ENCODE measurements at regions not wholly inside any gene's neighbourhood (a gene's known extent, or its start where the extent isn't known, plus 50 kb on each side); places are given as distances from the start of the nearest gene placed in this dataset.

DNA sequence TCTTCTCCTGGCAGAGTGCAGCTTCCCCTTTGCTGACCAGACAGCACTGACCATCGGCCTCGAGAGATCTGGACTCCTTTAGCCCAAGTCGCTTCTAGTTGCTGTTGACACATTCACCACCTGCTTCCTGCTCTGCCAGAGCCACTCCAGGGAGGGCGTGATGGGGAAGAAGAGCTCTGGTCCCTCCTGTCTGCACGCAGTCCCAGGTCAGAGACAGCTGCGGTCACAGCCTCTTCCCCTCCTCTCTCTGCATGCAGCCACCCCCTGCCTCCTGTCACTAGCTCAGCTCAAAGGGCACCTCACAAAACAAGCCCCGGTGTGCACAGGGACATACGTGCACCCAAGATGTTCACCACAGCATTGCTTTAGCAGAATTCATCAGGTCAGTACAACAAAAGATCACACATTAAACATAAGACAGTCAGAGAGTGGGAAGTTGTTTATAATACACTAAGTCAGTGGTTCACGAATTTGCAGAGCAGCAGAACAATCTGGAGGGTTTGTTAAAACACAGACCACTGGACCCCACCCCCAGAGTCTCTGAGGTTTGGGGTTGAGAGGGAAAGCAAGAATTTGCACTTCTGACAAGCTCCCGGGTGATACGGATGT is 132.9 kb downstream of the SYF2 start:
- no peak for DNase-seq (ENCODE audit: low read depth)
- TF ChIP-seq, protein P1, sequence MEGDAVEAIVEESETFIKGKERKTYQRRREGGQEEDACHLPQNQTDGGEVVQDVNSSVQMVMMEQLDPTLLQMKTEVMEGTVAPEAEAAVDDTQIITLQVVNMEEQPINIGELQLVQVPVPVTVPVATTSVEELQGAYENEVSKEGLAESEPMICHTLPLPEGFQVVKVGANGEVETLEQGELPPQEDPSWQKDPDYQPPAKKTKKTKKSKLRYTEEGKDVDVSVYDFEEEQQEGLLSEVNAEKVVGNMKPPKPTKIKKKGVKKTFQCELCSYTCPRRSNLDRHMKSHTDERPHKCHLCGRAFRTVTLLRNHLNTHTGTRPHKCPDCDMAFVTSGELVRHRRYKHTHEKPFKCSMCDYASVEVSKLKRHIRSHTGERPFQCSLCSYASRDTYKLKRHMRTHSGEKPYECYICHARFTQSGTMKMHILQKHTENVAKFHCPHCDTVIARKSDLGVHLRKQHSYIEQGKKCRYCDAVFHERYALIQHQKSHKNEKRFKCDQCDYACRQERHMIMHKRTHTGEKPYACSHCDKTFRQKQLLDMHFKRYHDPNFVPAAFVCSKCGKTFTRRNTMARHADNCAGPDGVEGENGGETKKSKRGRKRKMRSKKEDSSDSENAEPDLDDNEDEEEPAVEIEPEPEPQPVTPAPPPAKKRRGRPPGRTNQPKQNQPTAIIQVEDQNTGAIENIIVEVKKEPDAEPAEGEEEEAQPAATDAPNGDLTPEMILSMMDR (IDR thresholded peaks at IDR 0.05; ENCODE audit: insufficient read depth, low read depth, low read length) = no peak
- no peak overlapping the region for H3K4me3 ChIP-seq (ENCODE audit: low read depth, low read length)

DNA sequence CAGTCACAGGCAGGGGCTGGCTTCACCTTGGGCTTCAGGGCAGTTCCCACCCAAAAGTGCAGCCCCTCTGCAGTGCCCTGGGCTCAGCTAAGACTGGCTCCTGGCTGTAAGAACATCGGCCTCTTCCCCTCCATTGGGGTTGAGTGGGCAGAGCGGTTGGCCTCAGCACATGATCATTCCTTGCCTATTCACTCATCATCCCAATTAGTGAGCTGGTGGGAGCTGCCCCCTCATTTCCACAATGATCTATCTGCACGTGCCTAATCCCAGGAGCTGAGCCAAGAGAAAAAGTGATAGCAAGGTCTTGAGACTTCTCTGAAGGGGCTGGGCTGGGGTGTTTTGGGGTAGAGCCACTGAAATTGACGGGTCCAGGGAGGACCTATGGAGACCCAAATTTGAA is 133.6 kb downstream of the SYF2 start:
- TF ChIP-seq, protein P1 (IDR thresholded peaks at IDR 0.05; ENCODE audit: insufficient read depth, low read depth, low read length) = no peak
- no peak overlapping the region for H3K4me3 ChIP-seq (ENCODE audit: low read depth, low read length)
- DNase-seq (ENCODE audit: low read depth) = no peak

DNA sequence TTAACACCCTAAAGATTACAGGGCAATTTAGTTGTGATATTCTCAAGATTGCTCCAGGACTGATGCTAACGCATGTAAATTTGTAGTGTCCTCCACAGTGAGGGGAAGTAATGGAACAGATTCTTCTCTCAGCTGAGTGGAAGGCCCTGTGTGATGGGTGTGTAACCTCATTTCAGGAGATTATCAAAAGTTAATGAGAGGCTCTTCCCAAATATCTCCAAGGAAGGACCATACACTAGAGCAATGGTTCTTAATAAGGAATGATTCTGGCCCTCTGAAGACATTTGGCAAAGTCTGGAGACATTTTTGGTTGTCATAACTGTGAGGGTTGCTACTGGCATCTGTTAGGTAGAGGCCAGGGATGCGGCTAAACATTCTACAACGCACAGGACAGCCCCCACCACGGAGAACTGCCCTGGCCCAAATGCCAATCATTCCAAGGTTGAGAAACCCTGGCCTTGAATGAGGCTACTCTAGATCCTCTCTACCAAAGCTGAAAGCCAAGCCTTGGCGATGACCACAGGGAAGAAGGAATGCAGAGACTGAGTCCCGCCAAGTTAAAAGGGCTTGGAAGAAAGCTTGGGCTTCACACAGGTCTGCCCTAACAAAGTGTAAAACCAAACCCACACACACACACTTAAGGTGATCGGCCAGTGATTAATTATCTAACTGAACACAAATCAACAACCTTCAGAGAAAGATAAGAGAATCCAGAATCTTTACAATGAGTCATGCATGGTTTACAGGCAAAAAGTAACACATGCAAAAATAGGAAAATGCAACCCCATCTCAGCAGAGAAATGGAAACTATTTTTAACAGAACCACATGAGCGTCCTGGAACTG is 135.8 kb downstream of the SYF2 start:
- TF ChIP-seq, protein P1 (IDR thresholded peaks at IDR 0.05; ENCODE audit: insufficient read depth, low read depth, low read length) = no peak
- DNase-seq (ENCODE audit: low read depth) = no peak
- H3K4me3 ChIP-seq (ENCODE audit: low read depth, low read length) = no peak overlapping the region

DNA sequence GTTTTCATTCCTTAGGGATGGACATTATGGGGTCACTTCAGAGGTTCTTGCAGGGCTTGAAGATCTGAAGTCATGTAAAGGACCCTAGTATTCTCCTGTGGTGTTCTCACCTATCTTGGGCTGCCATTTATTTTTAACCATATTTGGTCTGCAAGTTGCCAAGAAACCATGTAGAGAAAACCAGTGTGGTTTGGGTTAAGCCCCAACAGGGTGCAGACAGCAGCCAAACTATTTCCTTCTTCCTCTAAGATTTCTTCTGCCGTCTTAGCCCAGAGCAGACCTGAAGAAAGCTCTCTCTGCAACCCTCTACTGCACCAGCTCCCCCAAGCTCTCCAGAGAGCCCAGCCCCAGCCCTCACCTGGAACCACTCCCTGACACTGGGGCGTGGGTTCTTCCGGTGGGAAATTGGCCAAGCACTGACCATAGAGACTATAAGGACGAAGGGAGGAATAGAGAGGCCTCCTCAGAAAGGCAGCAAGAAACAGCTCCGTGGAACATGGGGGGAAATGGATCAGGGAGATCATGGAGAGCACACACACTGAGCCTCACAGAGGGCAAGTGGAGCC is 136.6 kb downstream of the SYF2 start:
- DNase-seq (ENCODE audit: low read depth) = no peak
- no peak overlapping the region for H3K4me3 ChIP-seq (ENCODE audit: low read depth, low read length)
- TF ChIP-seq, protein P1 (IDR thresholded peaks at IDR 0.05; ENCODE audit: insufficient read depth, low read depth, low read length) = no peak

DNA sequence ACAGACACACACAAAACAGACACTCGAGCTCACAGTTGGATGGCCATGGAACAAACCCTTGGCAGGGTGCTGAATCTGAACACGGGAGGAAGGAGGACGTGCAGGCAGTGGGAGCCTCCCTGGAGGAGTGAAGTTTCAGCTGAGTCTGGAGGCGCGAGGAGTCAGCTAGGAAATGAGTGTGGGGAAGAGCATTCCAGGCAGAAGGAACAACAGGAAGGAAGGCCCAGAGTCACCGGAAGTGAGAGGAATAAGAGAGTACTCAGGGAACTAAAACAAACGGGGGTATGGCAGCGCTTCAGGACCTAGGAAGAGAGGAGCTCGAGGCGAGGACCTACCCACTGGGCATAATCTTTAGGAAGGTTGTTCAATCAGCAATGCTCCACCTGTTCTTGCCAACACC is 137.3 kb downstream of the SYF2 start:
- no peak overlapping the region for H3K4me3 ChIP-seq (ENCODE audit: low read depth, low read length)
- TF ChIP-seq, protein P1 (IDR thresholded peaks at IDR 0.05; ENCODE audit: insufficient read depth, low read depth, low read length) = no peak
- DNase-seq (ENCODE audit: low read depth) = no peak

DNA sequence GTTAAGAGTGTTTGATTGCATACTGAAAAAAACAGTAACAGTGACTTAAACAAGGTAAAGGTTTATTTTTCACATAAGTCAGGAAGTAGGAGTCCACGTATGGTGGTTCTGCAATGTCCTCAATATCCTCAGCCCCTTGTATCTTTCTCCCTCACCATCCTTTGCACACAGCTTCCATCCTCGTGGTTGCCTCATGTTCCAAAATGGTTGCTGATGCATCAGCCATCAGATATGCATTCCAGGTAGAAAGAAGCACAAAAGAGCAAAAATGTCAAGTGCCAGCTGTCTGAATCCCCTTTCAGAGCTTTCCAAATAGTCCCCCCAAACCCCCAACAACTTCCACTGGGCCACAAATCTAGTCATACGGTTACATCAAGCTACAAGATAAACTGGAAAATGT is 138.1 kb downstream of the SYF2 start:
- DNase-seq (ENCODE audit: low read depth) = no peak
- H3K4me3 ChIP-seq (ENCODE audit: low read depth, low read length) = no peak overlapping the region
- TF ChIP-seq, protein P1 (IDR thresholded peaks at IDR 0.05; ENCODE audit: insufficient read depth, low read depth, low read length) = no peak

Measured in fibroblast of villous mesenchyme (primary cell).